Psoas muscle (tissue), 7 donors: ENCODE measurements at regions not wholly inside any gene's neighbourhood (a gene's known extent, or its start where the extent isn't known, plus 50 kb on each side); places are given as distances from the start of the nearest gene placed in this dataset.

Experiments
- ATAC-seq, 4 donors: fragments of 200-7000 bp; cut with Tn5 transposase; one replicate each; pipeline ENCODE4 v1.9.1; 2020; ENCODE audit warnings: moderate library complexity in 3 of 4, mild to moderate bottlenecking in 2 of 4
- DNase-seq, 2 donors: peaks; one replicate each; pipeline ENCODE4 v3.0.0-alpha.2; 2020
- H3K27ac ChIP-seq: fragments of 200-600 bp; one replicate; pipeline ENCODE4 v1.8.0; 2022
- H3K27me3 ChIP-seq, 3 donors: fragments of 200-600 bp in 1 of 3; one replicate each; pipeline versions ENCODE4 v1.6.1 to v1.8.0; 2013 to 2022; ENCODE audit warnings: low read length in 2 of 3, mild to moderate bottlenecking in 2 of 3, moderate library complexity in 1 of 3; ENCODE audit not compliant: insufficient read depth in 3 of 3
- H3K36me3 ChIP-seq, 2 donors: fragments of 200-600 bp in 1 of 2; one replicate each; pipeline versions ENCODE4 v1.6.1 to v1.8.0; 2013 to 2022; ENCODE audit warnings: low read depth in 1 of 2, mild to moderate bottlenecking in 1 of 2, moderate library complexity in 1 of 2; ENCODE audit not compliant: insufficient read depth in 1 of 2
- H3K4me1 ChIP-seq: fragments of 200-600 bp; one replicate; pipeline ENCODE4 v1.8.0; 2022
- H3K4me3 ChIP-seq: fragments of 200-600 bp; one replicate; pipeline ENCODE4 v1.8.0; 2022; ENCODE audit warnings: mild to moderate bottlenecking
- H3K9me3 ChIP-seq: fragments of 200-600 bp; one replicate; pipeline ENCODE4 v1.8.0; 2022
- WGBS, 3 donors: extraction: QIAGEN DNeasy Blood & Tissue Kit; methylation state at CpG; one replicate each; pipeline versions ENCODE4 v1.1.6 to v1.1.7; 2013; 5-methylcytosine and 5-hydroxymethylcytosine counted together
- intact Hi-C, 2 donors: fragments of 100-400 bp; cut with DNase I; formaldehyde crosslinking; loops; one replicate each; pipeline versions ENCODE4 v1.11.0 to v1.14.2; 2022
- TF ChIP-seq, protein P1 (sequence below): fragments of 200-600 bp; IDR thresholded peaks from one replicate; pipeline ENCODE4 v1.8.0; 2022; ENCODE audit warnings: antibody characterized with exemption
- donor health status: healthy with polysubstance abuse.
- donor health status: DM: no; HTN: no; CAD: no; lungs with moderate emphysema.
- donor health status: Bipolar disorder and iron deficiency.
- donor health status: healthy.
- donor health status: DM: yes; HTN: yes; CAD: no.
- donor health status: DM: no; HTN: no; CAD: no.
- donor health status: DM: yes; HTN: yes; CAD: no.

DNA sequence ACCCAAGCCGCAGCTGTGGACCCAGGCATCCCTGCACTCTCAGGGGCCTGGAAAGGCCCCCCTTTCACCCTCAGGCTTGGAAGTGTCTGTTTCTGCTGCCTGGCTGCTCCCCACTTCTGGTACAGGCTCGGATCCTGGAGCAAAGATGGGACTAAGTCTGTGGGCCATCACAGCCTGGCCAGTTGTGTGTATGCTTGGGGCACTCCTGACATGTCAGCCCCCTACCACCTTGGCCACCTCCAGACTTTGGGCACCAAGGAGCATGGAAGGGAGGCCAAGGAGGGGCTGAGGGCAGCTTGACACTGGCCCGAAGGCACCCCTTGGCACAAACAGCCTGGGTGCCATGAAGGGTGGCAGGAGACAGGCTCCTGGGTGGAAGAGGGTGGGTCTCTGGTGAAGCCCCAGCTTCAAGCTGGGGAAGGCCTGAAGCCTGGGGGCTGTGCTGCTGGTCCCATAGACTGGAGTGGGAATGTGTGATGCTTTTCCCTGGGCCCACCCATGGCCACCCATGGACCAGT is 799.4 kb upstream of the AGA start:
- no peaks in the 10 kb centered on the region for H3K36me3 ChIP-seq
- no peak overlapping the region for H3K27ac ChIP-seq
- no peaks in the 10 kb centered on the region for H3K27me3 ChIP-seq
- no peaks in the 10 kb centered on the region for H3K9me3 ChIP-seq
- ATAC-seq = no peak
- no peak for DNase-seq
- TF ChIP-seq, protein P1, sequence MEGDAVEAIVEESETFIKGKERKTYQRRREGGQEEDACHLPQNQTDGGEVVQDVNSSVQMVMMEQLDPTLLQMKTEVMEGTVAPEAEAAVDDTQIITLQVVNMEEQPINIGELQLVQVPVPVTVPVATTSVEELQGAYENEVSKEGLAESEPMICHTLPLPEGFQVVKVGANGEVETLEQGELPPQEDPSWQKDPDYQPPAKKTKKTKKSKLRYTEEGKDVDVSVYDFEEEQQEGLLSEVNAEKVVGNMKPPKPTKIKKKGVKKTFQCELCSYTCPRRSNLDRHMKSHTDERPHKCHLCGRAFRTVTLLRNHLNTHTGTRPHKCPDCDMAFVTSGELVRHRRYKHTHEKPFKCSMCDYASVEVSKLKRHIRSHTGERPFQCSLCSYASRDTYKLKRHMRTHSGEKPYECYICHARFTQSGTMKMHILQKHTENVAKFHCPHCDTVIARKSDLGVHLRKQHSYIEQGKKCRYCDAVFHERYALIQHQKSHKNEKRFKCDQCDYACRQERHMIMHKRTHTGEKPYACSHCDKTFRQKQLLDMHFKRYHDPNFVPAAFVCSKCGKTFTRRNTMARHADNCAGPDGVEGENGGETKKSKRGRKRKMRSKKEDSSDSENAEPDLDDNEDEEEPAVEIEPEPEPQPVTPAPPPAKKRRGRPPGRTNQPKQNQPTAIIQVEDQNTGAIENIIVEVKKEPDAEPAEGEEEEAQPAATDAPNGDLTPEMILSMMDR = no peak
- WGBS, 3 donors = 72 to 80% (median 74%) methylated on average over 3 of the region's 3 CpGs
- intact Hi-C loops = no loop called here
- no peak overlapping the region for H3K4me3 ChIP-seq
- no peaks in the 10 kb centered on the region for H3K4me1 ChIP-seq

DNA sequence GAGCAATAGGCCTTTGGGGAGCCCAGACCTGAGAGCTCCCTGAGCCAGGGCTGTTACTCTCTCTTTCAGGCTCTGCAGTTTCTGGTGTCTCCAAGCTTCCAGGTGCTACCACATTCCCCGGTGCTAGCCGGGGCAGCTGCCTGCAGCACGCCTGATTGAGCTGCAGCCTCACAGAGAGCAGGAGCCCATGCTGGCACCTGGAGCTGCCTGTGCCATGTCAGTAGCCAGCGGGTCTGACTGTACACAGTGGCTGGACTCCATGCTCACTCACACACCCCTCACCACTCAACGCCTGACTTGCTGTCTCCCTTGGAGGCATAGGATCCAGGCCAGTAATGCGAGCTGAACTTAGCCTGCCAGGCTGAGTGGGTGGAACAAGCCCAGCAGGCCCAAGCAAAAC is 800.4 kb upstream of the AGA start:
- TF ChIP-seq, protein P1 = no peak
- no peaks in the 10 kb centered on the region for H3K4me1 ChIP-seq
- ATAC-seq (no peak), DNase-seq (no peak)
- 85 to 88% (median 87%) methylated on average over 6 of the region's 6 CpGs for WGBS, 3 donors
- no peak overlapping the region for H3K4me3 ChIP-seq
- no peaks in the 10 kb centered on the region for H3K9me3 ChIP-seq
- H3K27me3 ChIP-seq = no peaks in the 10 kb centered on the region
- intact Hi-C loops = no loop called here
- no peaks in the 10 kb centered on the region for H3K36me3 ChIP-seq
- H3K27ac ChIP-seq = no peak overlapping the region

DNA sequence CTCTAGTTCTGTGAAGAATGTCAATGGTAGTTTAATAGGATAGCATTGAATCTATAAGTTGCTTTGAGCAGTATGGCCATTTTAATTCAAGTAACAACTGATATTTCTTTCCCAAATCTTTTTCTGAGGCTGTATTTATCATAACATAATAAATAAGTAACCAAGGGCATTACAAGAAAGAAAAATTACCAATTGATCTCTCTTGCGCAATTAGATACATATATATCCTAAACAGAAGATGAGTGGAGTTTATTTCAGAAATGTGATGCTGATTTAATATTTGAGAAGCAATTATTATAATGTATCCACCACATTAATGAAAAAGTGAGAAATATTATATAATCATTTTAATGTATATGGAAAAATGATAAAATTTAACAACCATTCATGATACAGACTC is 802.5 kb upstream of the AGA start:
- intact Hi-C loops = no loop called here
- no peak for ATAC-seq
- no peaks in the 10 kb centered on the region for H3K9me3 ChIP-seq
- 94 to 98% (median 96%) methylated on average over 1 of the region's 1 CpG for WGBS, 3 donors
- no peak overlapping the region for H3K4me3 ChIP-seq
- H3K27ac ChIP-seq = no peak overlapping the region
- H3K36me3 ChIP-seq = no peaks in the 10 kb centered on the region
- no peaks in the 10 kb centered on the region for H3K27me3 ChIP-seq
- DNase-seq = no peak
- no peaks in the 10 kb centered on the region for H3K4me1 ChIP-seq
- TF ChIP-seq, protein P1 = no peak

DNA sequence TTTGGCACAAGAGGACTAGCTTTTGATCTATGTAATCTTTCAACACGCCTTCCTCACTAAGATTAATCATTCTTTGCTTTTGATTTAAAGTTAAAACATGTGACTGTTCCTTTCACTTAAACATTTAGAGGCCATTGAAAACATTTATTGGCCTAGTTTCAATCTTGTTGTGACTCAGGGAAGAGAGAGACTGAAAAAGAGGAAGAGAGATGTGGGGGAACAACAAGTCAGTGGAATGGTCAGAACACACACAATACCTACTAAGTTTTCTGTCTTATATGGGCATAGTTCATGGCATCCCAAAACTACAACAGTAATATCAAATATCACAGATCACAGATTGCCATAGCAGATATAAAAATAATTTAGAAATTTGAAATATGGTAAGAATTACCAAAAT is 812.9 kb upstream of the AGA start:
- H3K4me3 ChIP-seq = no peak overlapping the region
- intact Hi-C loops = no loop called here
- TF ChIP-seq, protein P1 = no peak
- ATAC-seq = no peak
- no peaks in the 10 kb centered on the region for H3K27me3 ChIP-seq
- H3K9me3 ChIP-seq = no peaks in the 10 kb centered on the region
- 47 to 64% (median 49%) methylated on average over 1 of the region's 1 CpG for WGBS, 3 donors
- no peak for DNase-seq
- no peaks in the 10 kb centered on the region for H3K36me3 ChIP-seq
- H3K4me1 ChIP-seq = no peaks in the 10 kb centered on the region
- no peak overlapping the region for H3K27ac ChIP-seq

DNA sequence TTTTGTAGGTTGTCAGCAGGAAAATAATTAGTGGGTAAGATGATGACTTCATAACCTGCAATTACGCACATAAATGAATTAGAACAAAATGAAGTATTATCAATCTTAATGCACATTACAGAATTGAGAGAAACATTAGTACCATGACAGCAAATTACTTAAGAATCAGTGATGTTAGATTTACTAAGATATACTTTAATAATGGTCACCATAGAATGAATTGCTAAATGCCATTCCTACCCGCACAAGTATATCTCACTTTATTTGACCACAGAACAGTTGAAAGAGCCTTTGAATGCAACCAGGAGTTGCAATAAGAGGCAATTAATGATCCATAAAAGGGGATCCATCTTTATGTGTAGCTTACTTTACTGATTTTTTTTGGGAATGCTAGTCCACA is 816.4 kb upstream of the AGA start:
- WGBS, 3 donors = 91 to 94% (median 94%) methylated on average over 2 of the region's 2 CpGs
- ATAC-seq (no peak), DNase-seq (no peak)
- no peaks in the 10 kb centered on the region for H3K27me3 ChIP-seq
- no peaks in the 10 kb centered on the region for H3K36me3 ChIP-seq
- H3K27ac ChIP-seq = no peak overlapping the region
- no peaks in the 10 kb centered on the region for H3K4me1 ChIP-seq
- TF ChIP-seq, protein P1 = no peak
- H3K9me3 ChIP-seq = no peaks in the 10 kb centered on the region
- intact Hi-C loops = no loop called here
- H3K4me3 ChIP-seq = no peak overlapping the region
